GM21576 (cell line): ENCODE measurements at regions not wholly inside any gene's neighbourhood (a gene's known extent, or its start where the extent isn't known, plus 50 kb on each side); places are given as distances from the start of the nearest gene placed in this dataset.

Experiments used
- ATAC-seq: cut with Tn5 transposase; IDR thresholded peaks from one replicate; pipeline ENCODE4 v1.9.1; 2021; ENCODE audit warnings: mild to moderate bottlenecking, moderate library complexity; ENCODE audit not compliant: unreplicated experiment

DNA sequence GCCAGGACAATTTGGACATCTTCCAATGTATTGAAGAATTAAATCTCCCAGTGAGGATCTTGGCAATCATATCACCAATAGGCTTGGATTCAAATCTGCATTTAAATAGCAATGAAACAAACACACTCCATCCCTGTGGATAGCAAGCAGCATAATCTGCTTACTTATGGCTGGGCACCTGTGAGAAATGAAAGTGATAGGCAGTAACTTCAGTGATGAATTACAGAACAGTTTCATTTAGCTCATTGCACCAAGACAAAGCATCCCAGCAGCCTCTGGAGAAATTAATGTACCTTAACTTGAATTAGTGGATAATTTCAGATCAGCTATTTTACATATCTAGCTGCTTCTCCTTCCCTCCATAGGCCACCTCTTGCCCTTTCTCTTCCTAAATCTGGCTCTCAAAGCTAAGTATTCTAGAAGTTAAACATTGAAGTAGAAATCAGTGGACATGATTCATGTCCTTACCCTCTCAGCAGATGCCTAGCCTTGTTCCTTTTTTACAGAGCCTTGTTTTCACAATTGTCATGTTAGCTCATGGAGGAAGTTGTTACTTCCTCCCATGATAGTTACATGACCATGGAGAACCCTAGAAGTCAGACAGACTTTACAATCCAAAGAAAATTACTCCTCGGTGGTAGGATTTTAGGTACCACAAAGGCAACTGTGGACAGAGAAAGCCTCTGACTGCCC is 88.5 kb upstream of the TACR1 start:
- ATAC-seq: peak; percentile 73

GRCh38 chr2:75284345-75284744 is 85.0 kb upstream of the TACR1 start:
- ATAC-seq: no peak

DNA sequence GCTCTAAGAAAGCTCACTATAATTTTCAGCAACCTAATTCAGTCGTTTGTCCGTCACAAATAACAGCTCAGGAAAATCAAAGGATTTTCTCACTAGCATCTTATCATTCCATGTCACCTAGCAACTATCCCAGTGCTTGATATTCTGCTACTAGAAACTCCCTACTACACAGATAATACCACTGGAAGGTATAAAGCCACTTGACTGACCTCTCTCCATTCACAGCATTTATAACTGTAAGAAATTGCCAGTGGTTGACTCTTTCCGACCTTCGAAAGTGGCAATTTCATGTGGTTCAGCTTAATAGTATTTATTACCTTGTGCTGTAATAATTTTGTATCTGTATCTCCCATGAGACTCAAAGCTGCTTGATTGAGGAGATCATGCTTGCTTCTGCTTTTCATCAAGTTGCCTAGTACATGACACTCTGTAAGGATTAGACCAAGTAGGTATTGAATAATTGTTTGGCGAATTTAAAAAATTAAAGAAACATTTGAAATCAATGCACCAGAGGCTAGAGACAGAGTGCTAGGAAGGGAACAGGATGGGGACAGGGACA is 79.6 kb upstream of the TACR1 start:
- ATAC-seq: no peak

- ATAC-seq: no peak
These were observed 79.0 kb upstream of the TACR1 start for GRCh38 chr2:75278314-75278713.

DNA sequence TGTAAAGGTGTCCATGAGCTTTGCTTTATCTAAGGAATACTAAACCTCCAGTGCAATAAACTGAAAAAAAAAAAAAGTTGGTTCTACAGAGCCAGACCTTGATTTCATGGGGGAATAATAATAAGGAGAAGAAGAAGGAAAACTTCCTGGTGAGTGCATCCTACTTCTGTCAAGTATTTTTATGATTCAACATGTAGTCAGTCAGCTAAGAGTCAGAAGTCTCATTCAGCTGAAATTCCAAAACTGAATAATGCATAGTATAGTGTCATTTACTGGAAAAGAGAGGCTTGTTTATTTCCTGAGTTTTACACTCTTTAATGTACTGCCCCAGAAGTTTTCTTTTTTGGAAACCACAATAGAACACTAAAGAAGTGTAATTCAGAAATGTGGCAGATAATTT is 77.8 kb upstream of the TACR1 start:
- ATAC-seq: no peak

DNA sequence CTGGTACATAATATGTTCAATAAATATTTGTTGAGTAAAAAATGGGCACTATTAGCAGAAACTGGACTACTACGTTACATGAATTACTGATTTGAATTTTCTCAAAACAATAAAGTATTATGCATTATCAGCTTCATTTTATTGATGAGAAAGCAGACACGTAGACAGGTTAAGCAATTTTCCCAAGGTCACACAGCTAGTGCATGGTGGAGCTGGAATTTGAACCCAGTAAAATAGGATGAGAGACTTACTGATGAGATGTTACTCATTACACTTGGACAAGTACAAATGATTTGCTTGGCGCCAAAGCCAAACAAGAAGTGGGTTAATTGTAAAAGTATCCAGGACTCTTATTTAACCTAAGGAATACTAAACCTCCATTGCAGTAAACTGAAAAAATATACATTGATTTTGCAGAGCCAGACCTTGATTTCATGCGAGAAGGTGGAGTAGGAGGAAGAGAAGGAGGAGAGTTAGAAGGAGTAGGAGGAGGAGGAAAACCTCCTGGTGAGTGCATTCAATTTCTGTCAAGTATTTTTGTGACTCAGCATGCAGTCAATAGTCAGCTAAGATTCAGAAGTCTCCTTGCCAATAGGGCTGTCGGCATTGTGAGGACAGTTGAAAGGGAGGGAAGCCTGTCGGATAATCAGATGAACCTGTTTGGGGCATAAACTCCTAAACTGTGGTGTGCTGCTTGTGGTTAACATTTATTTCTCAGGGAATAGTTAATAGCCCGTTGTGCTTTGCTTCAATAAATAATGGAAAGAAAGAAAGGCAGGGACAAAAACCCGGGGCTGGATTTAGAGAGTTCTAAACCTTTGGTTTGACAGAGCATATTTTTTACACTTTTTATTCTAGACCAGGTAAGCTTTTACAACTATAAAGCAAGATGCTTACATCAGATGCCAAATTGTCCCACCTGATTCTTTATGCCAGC is 77.0 kb upstream of the TACR1 start:
- ATAC-seq: no peak

GRCh38 chr2:75274936-75275335 is 75.6 kb upstream of the TACR1 start:
- no peak for ATAC-seq

DNA sequence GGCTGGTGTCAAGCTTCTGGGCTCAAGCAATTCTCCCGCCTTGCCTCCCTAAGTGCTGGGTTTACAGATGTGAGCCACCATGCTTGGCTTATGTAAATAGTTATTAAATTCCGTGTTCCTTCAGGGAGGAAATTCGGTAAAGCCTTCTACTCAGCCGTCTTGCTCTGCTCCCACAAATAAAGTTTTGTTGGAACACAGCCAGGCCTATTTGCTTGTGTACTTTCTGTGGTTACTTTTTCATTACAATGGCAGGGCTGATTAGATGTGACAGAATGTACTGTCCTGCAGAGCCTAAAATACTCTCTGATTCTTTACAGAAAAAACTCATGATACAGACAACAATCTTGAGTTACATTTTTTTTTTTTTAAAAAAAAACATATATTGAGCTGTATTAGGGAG is 68.8 kb upstream of the TACR1 start:
- no peak for ATAC-seq

DNA sequence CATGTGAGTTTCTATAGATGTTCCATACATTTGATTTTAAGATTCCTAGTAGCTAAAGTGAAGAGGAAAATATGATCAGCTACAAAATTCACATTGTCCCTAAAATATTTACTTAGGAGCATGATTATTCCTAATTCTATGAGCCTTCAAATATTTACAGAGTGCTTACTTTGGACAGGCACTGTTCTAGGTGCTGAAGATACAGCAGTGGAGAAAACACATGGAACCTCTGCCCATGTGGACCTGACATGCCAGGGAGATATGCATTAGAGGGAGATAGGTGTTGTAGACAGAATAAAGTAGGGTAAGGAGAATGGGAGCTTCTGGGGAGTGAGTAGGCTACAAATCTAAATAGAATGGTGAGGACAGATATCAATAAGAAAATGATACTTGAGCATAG is 62.6 kb upstream of the TACR1 start:
- ATAC-seq: no peak

GRCh38 chr2:75260946-75261345 is 61.6 kb upstream of the TACR1 start:
- ATAC-seq: no peak

DNA sequence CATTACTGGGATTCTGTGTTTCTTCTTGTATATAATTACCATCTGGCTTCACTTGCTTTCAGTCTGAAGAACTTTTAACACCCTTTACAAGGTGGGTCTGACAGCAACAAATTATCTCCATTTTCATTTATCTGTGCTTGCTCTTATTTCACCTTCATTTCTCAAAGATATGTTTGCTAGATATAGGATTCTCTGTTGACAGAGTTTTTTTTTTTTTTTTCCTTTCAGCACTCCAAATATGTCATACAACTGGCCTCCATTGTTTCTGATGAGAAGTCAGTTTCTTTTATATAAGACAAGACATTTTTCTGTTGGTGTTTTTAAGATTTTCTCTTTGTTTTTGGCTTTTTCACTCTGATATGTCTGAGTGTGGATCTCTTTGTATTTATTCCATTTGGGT is 59.3 kb upstream of the TACR1 start:
- ATAC-seq: no peak

DNA sequence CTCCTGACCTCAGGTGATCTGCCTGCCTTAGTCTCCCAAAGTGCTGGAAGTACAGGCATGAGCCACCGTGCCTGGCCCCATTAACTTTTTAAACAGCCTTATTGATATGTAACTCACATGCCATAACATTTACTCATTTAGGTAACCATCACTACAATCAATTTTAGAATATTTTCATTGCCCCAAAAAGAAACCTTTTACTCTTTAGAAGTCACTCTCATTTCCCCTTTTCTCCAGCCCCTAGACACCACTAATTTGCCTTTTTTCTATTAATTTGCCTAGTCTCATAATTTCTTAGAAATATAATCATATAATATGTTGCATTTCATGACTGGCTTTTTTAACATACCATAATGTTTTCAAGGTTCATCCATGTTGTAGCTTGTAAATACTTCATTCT is 57.2 kb upstream of the TACR1 start:
- no peak for ATAC-seq

DNA sequence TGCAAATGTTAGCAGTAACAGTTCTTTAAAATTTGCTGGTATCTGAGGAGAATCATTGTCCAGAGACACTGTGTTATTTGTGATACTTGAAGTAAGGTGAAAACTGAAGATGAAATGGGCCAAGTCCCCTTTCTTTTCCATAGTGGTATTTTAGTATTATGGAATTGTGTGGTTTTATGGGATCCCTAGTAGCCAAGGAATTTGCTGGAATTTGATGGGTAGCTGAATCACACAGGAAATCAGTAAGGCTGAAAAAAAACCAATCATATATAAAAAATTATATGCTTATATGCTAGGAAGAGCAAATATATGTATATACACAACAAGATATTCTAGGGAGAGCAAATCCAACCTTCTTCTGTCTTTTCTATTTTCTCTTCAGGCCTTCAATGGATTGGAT is 54.2 kb upstream of the TACR1 start:
- no peak for ATAC-seq

DNA sequence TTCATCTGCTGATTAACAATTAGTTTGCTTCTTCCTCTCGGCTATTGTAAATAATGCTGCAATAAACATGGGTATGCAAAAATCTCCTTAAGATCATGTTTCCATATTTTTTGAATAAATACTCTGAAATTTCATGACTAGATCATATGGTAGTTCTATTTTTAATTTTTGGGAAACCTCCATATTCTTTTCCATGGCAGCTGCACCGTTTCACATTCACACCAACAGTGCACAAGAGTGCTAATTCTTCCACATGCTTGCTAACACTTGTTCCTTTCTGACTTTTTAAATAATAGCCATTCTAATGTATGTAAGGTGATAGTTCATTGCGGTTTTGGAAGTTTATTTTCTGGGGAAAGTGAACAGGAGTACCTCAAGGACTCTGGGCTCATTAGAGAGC is 52.6 kb upstream of the TACR1 start:
- no peak for ATAC-seq
